Lower leg skin (tissue), 3 donors: ENCODE measurements at regions not wholly inside any gene's neighbourhood (a gene's known extent, or its start where the extent isn't known, plus 50 kb on each side); places are given as distances from the start of the nearest gene placed in this dataset.

Source experiments
- CTCF ChIP-seq, 3 donors: fragments of 450-650 bp; IDR thresholded peaks; one replicate each; pipeline ENCODE4 v1.5.1; 2016; ENCODE audit warnings: antibody characterized with exemption in 3 of 3, mild to moderate bottlenecking in 3 of 3, moderate library complexity in 2 of 3
- POLR2A ChIP-seq, 2 donors: fragments of 450-650 bp; IDR thresholded peaks; one replicate each; pipeline ENCODE4 v1.6.1; 2016 to 2017; ENCODE audit warnings: antibody characterized with exemption in 2 of 2, mild to moderate bottlenecking in 1 of 2, moderate library complexity in 1 of 2

DNA sequence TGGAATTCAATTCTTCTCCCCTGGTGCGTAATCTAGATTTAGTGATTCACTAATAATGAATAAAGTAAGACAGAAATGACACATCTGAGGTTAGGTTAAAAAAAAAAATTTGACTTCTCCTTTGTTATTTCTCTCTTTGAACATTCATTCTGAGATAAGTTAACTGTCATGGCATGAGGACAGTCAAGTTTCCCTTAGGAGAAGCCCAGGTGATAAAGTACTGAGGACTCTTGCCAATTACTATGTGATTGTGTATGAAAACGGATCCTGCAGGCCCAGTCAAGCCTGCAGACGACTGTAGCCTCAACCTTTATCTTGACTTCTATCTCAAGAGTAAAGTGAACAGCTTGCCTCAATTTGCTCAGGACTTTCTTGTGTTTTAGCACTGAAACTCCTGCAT, 293.2 kb downstream of the PRR32 start:
- TF ChIP-seq CTCF (IDR thresholded peaks at IDR 0.05) (no peak), POLR2A (IDR thresholded peaks at IDR 0.05) (no peak)
